B cell (primary cell): ENCODE measurements at regions not wholly inside any gene's neighbourhood (a gene's known extent, or its start where the extent isn't known, plus 50 kb on each side); places are given as distances from the start of the nearest gene placed in this dataset.

Experiments
- ATAC-seq: fragments of 200-7000 bp; cut with Tn5 transposase; one replicate; pipeline ENCODE4 v1.10.0; 2021; ENCODE audit warnings: low read depth, mild to moderate bottlenecking, moderate number of reproducible peaks, moderate library complexity
- CTCF ChIA-PET: fragments of 350-600 bp; sonication (Branson Sonifier 250); formaldehyde crosslinking; loops from one replicate; lab custom pipeline; 2021; ENCODE audit warnings: antibody characterized with exemption, inconsistent platforms; lab: Charles Lee
- POLR2A ChIA-PET: fragments of 350-600 bp; sonication (Branson Sonifier 250); formaldehyde crosslinking; loops from one replicate; lab custom pipeline; 2021; ENCODE audit warnings: antibody characterized with exemption; lab: Charles Lee
- DNase-seq: peaks from one replicate; pipeline ENCODE4 v3.0.0; 2013
- H2AFZ ChIP-seq: 2 replicates; pipeline ENCODE4 v1.6.1; 2012; ENCODE audit warnings: mild to moderate bottlenecking, low read depth, low read length; ENCODE audit not compliant: insufficient read depth, poor library complexity, severe bottlenecking
- H3K27ac ChIP-seq, 2 donors: 1 replicate in 1 of 2; 2 replicates in 1 of 2; pipeline ENCODE4 v1.5.1; 2012 to 2013; ENCODE audit warnings: low read length in 2 of 2, mild to moderate bottlenecking in 2 of 2, moderate library complexity in 1 of 2
- H3K27me3 ChIP-seq, 4 experiments: fragments of 200-600 bp in 1 of 4; sonication (generic) in 1 of 4; replicated peaks in 1 of 4; 1 replicate in 2 of 4; 2 replicates in 2 of 4; pipeline versions ENCODE4 v1.6.1 to v1.7.0; 2013 to 2016; ENCODE audit warnings: low read length in 3 of 4, mild to moderate bottlenecking in 2 of 4, mixed read lengths in 1 of 4, moderate library complexity in 1 of 4; ENCODE audit not compliant: insufficient read depth in 4 of 4, control insufficient read depth in 3 of 4; ENCODE audit errors: control extremely low read depth in 1 of 4
- H3K36me3 ChIP-seq, 2 experiments: replicated peaks in 1 of 2; 1 replicate in 1 of 2; 2 replicates in 1 of 2; pipeline versions ENCODE4 v1.6.1 to v1.7.1; 2013; ENCODE audit warnings: low read length in 1 of 2; ENCODE audit not compliant: insufficient read depth in 2 of 2, control insufficient read depth in 1 of 2; ENCODE audit errors: control extremely low read depth in 1 of 2, extremely low read depth in 1 of 2
- H3K4me1 ChIP-seq, 2 donors: fragments of 200-600 bp in 1 of 2; sonication (generic) in 1 of 2; 1 replicate in 1 of 2; 2 replicates in 1 of 2; pipeline versions ENCODE4 v1.5.1 to v1.6.1; 2013 to 2017; ENCODE audit warnings: low read length in 2 of 2; ENCODE audit not compliant: control insufficient read depth in 2 of 2, insufficient read depth in 2 of 2
- H3K4me2 ChIP-seq: replicated peaks from 2 replicates; pipeline ENCODE3; 2012; ENCODE audit warnings: mild to moderate bottlenecking, low read depth, low read length; ENCODE audit not compliant: poor library complexity, severe bottlenecking
- H3K4me3 ChIP-seq, 5 experiments: fragments of 200-600 bp in 1 of 5; sonication (generic) in 1 of 5; 1 replicate in 3 of 5; 2 replicates in 2 of 5; pipeline versions ENCODE4 v1.5.1 to v1.7.0; 2011 to 2016; ENCODE audit warnings: low read length in 4 of 5, mild to moderate bottlenecking in 4 of 5, low read depth in 2 of 5, control low read depth in 1 of 5, moderate library complexity in 1 of 5; ENCODE audit not compliant: insufficient read depth in 1 of 5; ENCODE audit errors: control extremely low read depth in 1 of 5, extremely low read depth in 1 of 5
- H3K79me2 ChIP-seq: fragments of 200-600 bp; sonication (generic); one replicate; pipeline ENCODE4 v1.6.0; 2016; ENCODE audit warnings: low read length; ENCODE audit not compliant: control insufficient read depth, insufficient read depth
- H3K9ac ChIP-seq: fragments of 200-600 bp; sonication (generic); 2 replicates; pipeline ENCODE4 v1.6.1; 2017; ENCODE audit warnings: mild to moderate bottlenecking, low read length, moderate library complexity
- H3K9me3 ChIP-seq, 3 donors: one replicate each; pipeline versions ENCODE4 v1.6.1 to v1.7.1; 2013; ENCODE audit warnings: low read length in 2 of 3; ENCODE audit not compliant: control insufficient read depth in 2 of 3, insufficient read depth in 1 of 3; ENCODE audit errors: control extremely low read depth in 1 of 3
- H4K20me1 ChIP-seq: 2 replicates; pipeline ENCODE4 v1.6.0; 2012; ENCODE audit warnings: mild to moderate bottlenecking, low read length; ENCODE audit not compliant: insufficient read depth, control insufficient read depth, poor library complexity, severe bottlenecking
- H3K27ac Mint-ChIP-seq: one replicate; pipeline ENCODE4 v1.8.0; 2021; ENCODE audit warnings: mixed read lengths
- H3K27me3 Mint-ChIP-seq: one replicate; pipeline ENCODE4 v1.8.0; 2021; ENCODE audit warnings: mixed read lengths
- H3K4me1 Mint-ChIP-seq: one replicate; pipeline ENCODE4 v1.8.0; 2021; ENCODE audit warnings: mixed read lengths
- H3K4me3 Mint-ChIP-seq: one replicate; pipeline ENCODE4 v1.8.0; 2021; ENCODE audit warnings: mixed read lengths
- H3K9me3 Mint-ChIP-seq: one replicate; pipeline ENCODE4 v1.8.0; 2022; ENCODE audit warnings: mixed read lengths; ENCODE audit not compliant: insufficient read depth
- CTCF ChIP-seq: fragments of 200-600 bp; IDR thresholded peaks from one replicate; pipeline ENCODE4 v1.8.0; 2022; ENCODE audit warnings: antibody characterized with exemption, mild to moderate bottlenecking
- EZH2 ChIP-seq: IDR thresholded peaks from 2 replicates; pipeline ENCODE4 v1.6.1; 2012; ENCODE audit warnings: borderline replicate concordance, low read depth, mild to moderate bottlenecking, moderate library complexity, low read length; ENCODE audit not compliant: insufficient read depth, poor library complexity, severe bottlenecking
- WGBS: methylation state at CpG from one replicate; pipeline ENCODE4 v1.1.5; 2013; ENCODE audit warnings: missing lambda C conversion rate; ENCODE audit not compliant: insufficient coverage; 5-methylcytosine and 5-hydroxymethylcytosine counted together
- intact Hi-C: fragments of 100-400 bp; cut with micrococcal nuclease; formaldehyde crosslinking; loops from one replicate; pipeline ENCODE4 v1.10.0; 2022

GRCh38 chr17:72432143-72432621, 311.4 kb downstream of the SOX9 start:
- Mint-ChIP-seq H3K27ac (no peak overlapping the region), H3K4me3 (no peak overlapping the region), H3K27me3 (peaks cover 4% of the 10 kb centered on the region), H3K4me1 (no peaks in the 10 kb centered on the region), H3K9me3 (no peaks in the 10 kb centered on the region)
- Histone ChIP-seq H3K4me3 (no peak overlapping the region), H3K4me1 (no peaks in the 10 kb centered on the region), H3K36me3 (no peaks in the 10 kb centered on the region), H4K20me1 (no peaks in the 10 kb centered on the region), H2AFZ (no peak overlapping the region), H3K27me3 (no peaks in the 10 kb centered on the region), H3K9me3 (peaks cover 0 to 7% (median 0%) of the 10 kb centered on the region in 3 donors), H3K79me2 (no peaks in the 10 kb centered on the region), H3K9ac (no peak overlapping the region), H3K4me2 (no peak overlapping the region), H3K27ac (no peak overlapping the region)
- no peak for DNase-seq
- 100% methylated on average over 2 of the region's 11 CpGs for WGBS
- POLR2A ChIA-PET = no interaction called here
- ATAC-seq = no peak
- CTCF ChIA-PET = no interaction called here
- intact Hi-C loops = no loop called here
- TF ChIP-seq EZH2 (no peak), CTCF (no peak)

DNA sequence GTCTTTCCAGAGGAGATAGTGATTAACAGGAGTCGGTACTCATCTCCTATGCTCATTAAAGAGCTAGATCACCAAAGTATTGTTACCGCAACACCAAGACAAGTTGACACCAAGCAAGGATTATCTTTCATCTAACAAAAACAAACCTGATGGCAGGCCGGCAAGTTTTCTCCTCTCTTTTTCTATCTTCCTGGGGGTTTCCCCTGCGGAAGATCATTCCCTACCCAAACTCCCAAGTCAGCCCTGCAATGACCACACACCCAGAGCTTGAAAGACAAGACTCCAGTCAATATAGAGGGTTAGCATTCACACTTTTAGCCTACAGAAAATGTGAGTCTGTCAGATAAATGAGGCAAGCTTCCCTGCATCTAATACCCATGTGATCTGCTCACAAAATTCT, 312.1 kb downstream of the SOX9 start:
- POLR2A ChIA-PET = no interaction called here
- no peak overlapping the region for H3K9ac ChIP-seq
- no peaks in the 10 kb centered on the region for H3K4me1 ChIP-seq
- no peak for ATAC-seq
- H3K4me3 Mint-ChIP-seq = no peak overlapping the region
- H3K4me2 ChIP-seq = no peak overlapping the region
- H3K4me3 ChIP-seq = no peak overlapping the region
- intact Hi-C loops = no loop called here
- H3K27ac Mint-ChIP-seq = no peak overlapping the region
- H3K27ac ChIP-seq = no peak overlapping the region
- H3K9me3 Mint-ChIP-seq = no peaks in the 10 kb centered on the region
- whole genome bisulfite sequencing = 67% methylated on average over 4 of the region's 4 CpGs
- no peaks in the 10 kb centered on the region for H3K36me3 ChIP-seq
- peaks cover 4% of the 10 kb centered on the region for H3K27me3 Mint-ChIP-seq
- no peaks in the 10 kb centered on the region for H4K20me1 ChIP-seq
- no peaks in the 10 kb centered on the region for H3K27me3 ChIP-seq
- TF ChIP-seq EZH2 (no peak), CTCF (no peak)
- H3K79me2 ChIP-seq = no peaks in the 10 kb centered on the region
- H2AFZ ChIP-seq = no peak overlapping the region
- no peak for DNase-seq
- H3K4me1 Mint-ChIP-seq = no peaks in the 10 kb centered on the region
- H3K9me3 ChIP-seq = peaks cover 0 to 7% (median 0%) of the 10 kb centered on the region in 3 donors
- CTCF ChIA-PET = no interaction called here
